ENCODE measurements at regions not wholly inside any gene's neighbourhood (a gene's known extent, or its start where the extent isn't known, plus 50 kb on each side); places are given as distances from the start of the nearest gene placed in this dataset.

GRCh38 chr5:175235251-175235960 lies 208.6 kb downstream of the DRD1 start:
- no peak for TF ChIP-seq POLR2A (IDR thresholded peaks at IDR 0.05)
- no peak for TF ChIP-seq CTCF (IDR thresholded peaks at IDR 0.05)
- Histone ChIP-seq H3K27me3 (peaks cover 0 to 12% (median 0%) of the 10 kb centered on the region in 4 donors), H3K4me1 (no peaks in the 10 kb centered on the region), H3K9me3 (no peaks in the 10 kb centered on the region), H3K27ac (no peak overlapping the region), H3K36me3 (no peaks in the 10 kb centered on the region), H3K4me3 (no peak overlapping the region)
- WGBS, 2 donors: 77 to 81% methylated on average over 6 to 9 of the region's 9 CpGs
- intact Hi-C loops (cut with DNase I): no loop called here
- DNase-seq: no peak

GRCh38 chr5:175230299-175230698 lies 213.7 kb downstream of the DRD1 start:
- Histone ChIP-seq H3K4me1 (no peaks in the 10 kb centered on the region), H3K27me3 (peaks cover 0 to 8% (median 0%) of the 10 kb centered on the region in 4 donors), H3K27ac (no peak overlapping the region), H3K36me3 (no peaks in the 10 kb centered on the region), H3K4me3 (no peak overlapping the region), H3K9me3 (no peaks in the 10 kb centered on the region)
- TF ChIP-seq CTCF (IDR thresholded peaks at IDR 0.05) (no peak), POLR2A (IDR thresholded peaks at IDR 0.05) (no peak)
- DNase-seq: no peak
- intact Hi-C loops (cut with DNase I): no loop called here
- 58 to 64% methylated on average over 7 of the region's 7 CpGs for WGBS, 2 donors

- DNase-seq: no peak
- Histone ChIP-seq H3K4me1 (no peaks in the 10 kb centered on the region), H3K36me3 (no peaks in the 10 kb centered on the region), H3K27me3 (peaks cover 0 to 5% (median 0%) of the 10 kb centered on the region in 4 donors), H3K4me3 (no peak overlapping the region), H3K9me3 (no peaks in the 10 kb centered on the region), H3K27ac (no peak overlapping the region)
- 62 to 88% methylated on average over 1 of the region's 1 CpG for WGBS, 2 donors
- no peak for TF ChIP-seq POLR2A (IDR thresholded peaks at IDR 0.05)
- no peak for TF ChIP-seq CTCF (IDR thresholded peaks at IDR 0.05)
- intact Hi-C loops (cut with DNase I): no loop called here
These were observed 217.5 kb downstream of the DRD1 start for GRCh38 chr5:175226506-175226905.

- intact Hi-C loops (cut with DNase I): no loop called here
- no peaks in the 10 kb centered on the region for H3K36me3 ChIP-seq
- H3K4me3 ChIP-seq: no peak overlapping the region
- WGBS, 2 donors: 12 to 52% methylated on average over 7 of the region's 7 CpGs
- H3K27ac ChIP-seq: no peak overlapping the region
- no peaks in the 10 kb centered on the region for H3K9me3 ChIP-seq
- H3K4me1 ChIP-seq: peaks cover 0 to 18% (median 0%) of the 10 kb centered on the region in 3 donors
- no peak for DNase-seq
- H3K27me3 ChIP-seq: peaks cover 0 to 5% (median 0%) of the 10 kb centered on the region in 4 donors
- TF ChIP-seq CTCF (IDR thresholded peaks at IDR 0.05) (no peak), POLR2A (IDR thresholded peaks at IDR 0.05) (no peak)
These were observed 220.7 kb downstream of the DRD1 start for GRCh38 chr5:175223291-175223690.

- WGBS, 2 donors: 76 to 100% methylated on average over 2 of the region's 2 CpGs
- H3K27ac ChIP-seq: no peak overlapping the region
- TF ChIP-seq POLR2A (IDR thresholded peaks at IDR 0.05) (no peak), CTCF (IDR thresholded peaks at IDR 0.05) (no peak)
- H3K4me3 ChIP-seq: no peak overlapping the region
- no peaks in the 10 kb centered on the region for H3K36me3 ChIP-seq
- DNase-seq: no peak
- peaks cover 0 to 5% (median 0%) of the 10 kb centered on the region in 4 donors for H3K27me3 ChIP-seq
- intact Hi-C loops (cut with DNase I): no loop called here
- no peaks in the 10 kb centered on the region for H3K9me3 ChIP-seq
- peaks cover 0 to 18% (median 0%) of the 10 kb centered on the region in 3 donors for H3K4me1 ChIP-seq
These were observed 221.4 kb downstream of the DRD1 start for GRCh38 chr5:175222621-175223020.

Measured in esophagus squamous epithelium (tissue), 5 donors.